Rectal smooth muscle tissue (tissue), 1 donor: ENCODE measurements at regions not wholly inside any gene's neighbourhood (a gene's known extent, or its start where the extent isn't known, plus 50 kb on each side); places are given as distances from the start of the nearest gene placed in this dataset.
"Not testable (repeated sequence)": the region's sequence is repeated elsewhere in the genome, so short reads cannot be mapped to it uniquely, and the experiment has no call there.

Experiments used
- H3K27ac ChIP-seq: one replicate; pipeline ENCODE4 v1.7.0; 2013; ENCODE audit warnings: low read depth, low read length, inconsistent platforms
- H3K27me3 ChIP-seq: one replicate; pipeline ENCODE4 v1.7.0; 2013; ENCODE audit warnings: low read length; ENCODE audit not compliant: control insufficient read depth, insufficient read depth
- H3K36me3 ChIP-seq: one replicate; pipeline ENCODE4 v1.7.0; 2013; ENCODE audit warnings: low read length; ENCODE audit not compliant: control insufficient read depth, insufficient read depth
- H3K4me1 ChIP-seq: one replicate; pipeline ENCODE4 v1.7.0; 2013; ENCODE audit warnings: low read length; ENCODE audit not compliant: control insufficient read depth, insufficient read depth
- H3K4me3 ChIP-seq: one replicate; pipeline ENCODE4 v1.7.0; 2013; ENCODE audit warnings: low read length
- H3K9ac ChIP-seq: one replicate; pipeline ENCODE4 v1.7.0; 2013; ENCODE audit warnings: low read length

GRCh38 chr3:106135451-106136160, 266.8 kb upstream of the CBLB start:
- no peak overlapping the region for H3K27ac ChIP-seq
- H3K9ac ChIP-seq: no peak overlapping the region
- peaks cover 4% of the 10 kb centered on the region for H3K4me1 ChIP-seq
- H3K27me3 ChIP-seq: no peaks in the 10 kb centered on the region
- no peaks in the 10 kb centered on the region for H3K36me3 ChIP-seq
- H3K4me3 ChIP-seq: no peak overlapping the region

DNA sequence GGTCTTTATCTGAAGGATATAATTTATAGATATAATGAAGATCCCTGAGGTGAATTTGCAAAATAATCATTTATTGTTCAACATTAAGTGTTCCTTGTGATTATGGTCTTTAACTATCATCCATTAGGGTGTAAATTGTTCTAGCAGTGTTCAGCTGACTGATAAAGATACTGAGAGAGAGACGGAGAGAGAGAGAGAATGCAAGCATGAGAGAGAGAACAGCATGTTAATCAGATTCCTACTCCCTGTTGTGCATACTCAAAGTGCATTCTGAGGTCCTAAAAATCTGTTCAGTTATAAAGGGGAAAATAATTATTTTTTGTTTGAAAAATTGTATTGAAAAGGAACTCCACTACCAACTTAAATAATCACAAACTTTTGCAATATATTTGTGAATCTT, 271.0 kb upstream of the CBLB start:
- Histone ChIP-seq H3K27ac (no peak overlapping the region), H3K9ac (no peak overlapping the region), H3K36me3 (no peaks in the 10 kb centered on the region), H3K4me3 (no peak overlapping the region), H3K4me1 (no peaks in the 10 kb centered on the region), H3K27me3 (no peaks in the 10 kb centered on the region)

- H3K27me3 ChIP-seq: no peaks in the 10 kb centered on the region
- no peaks in the 10 kb centered on the region for H3K4me1 ChIP-seq
- H3K36me3 ChIP-seq: no peaks in the 10 kb centered on the region
- no peak overlapping the region for H3K27ac ChIP-seq
- no peak overlapping the region for H3K9ac ChIP-seq
- no peak overlapping the region for H3K4me3 ChIP-seq
Observed at GRCh38 chr3:106140431-106140830, 271.6 kb upstream of the CBLB start.

DNA sequence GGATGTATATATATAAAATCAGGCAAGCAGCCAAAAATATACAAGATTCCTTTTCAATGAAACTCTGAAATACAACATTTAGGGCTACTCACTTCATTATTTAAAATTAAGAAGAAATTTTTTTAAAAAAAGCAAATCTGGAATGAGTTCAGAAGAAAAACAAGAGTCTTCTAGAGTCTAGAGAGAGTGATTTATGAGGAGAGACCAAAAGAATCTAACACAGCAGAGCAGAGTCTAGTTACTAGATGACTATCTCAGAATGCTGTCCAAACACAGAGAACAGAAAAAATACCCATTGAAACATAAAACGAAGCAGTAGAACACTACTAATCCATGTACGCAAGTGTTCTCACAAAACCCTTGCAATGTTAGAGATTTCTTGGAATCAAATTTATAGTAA, 275.2 kb upstream of the CBLB start:
- Histone ChIP-seq H3K36me3 (no peaks in the 10 kb centered on the region), H3K4me3 (no peak overlapping the region), H3K9ac (no peak overlapping the region), H3K4me1 (no peaks in the 10 kb centered on the region), H3K27ac (no peak overlapping the region), H3K27me3 (no peaks in the 10 kb centered on the region)

- not testable (repeated sequence) for H3K27ac ChIP-seq, H3K4me1 ChIP-seq, H3K4me3 ChIP-seq, H3K9ac ChIP-seq, H3K27me3 ChIP-seq, H3K36me3 ChIP-seq
Observed at GRCh38 chr3:106148440-106149082, 279.7 kb upstream of the CBLB start.

- H3K27me3 ChIP-seq: no peaks in the 10 kb centered on the region
- no peak overlapping the region for H3K27ac ChIP-seq
- H3K36me3 ChIP-seq: no peaks in the 10 kb centered on the region
- no peak overlapping the region for H3K4me3 ChIP-seq
- H3K4me1 ChIP-seq: no peaks in the 10 kb centered on the region
- no peak overlapping the region for H3K9ac ChIP-seq
Observed at GRCh38 chr3:106157411-106157810, 288.6 kb upstream of the CBLB start.

- no peaks in the 10 kb centered on the region for H3K27me3 ChIP-seq
- H3K4me3 ChIP-seq: no peak overlapping the region
- H3K27ac ChIP-seq: no peak overlapping the region
- H3K9ac ChIP-seq: no peak overlapping the region
- no peaks in the 10 kb centered on the region for H3K36me3 ChIP-seq
- no peaks in the 10 kb centered on the region for H3K4me1 ChIP-seq
Observed at GRCh38 chr3:106160396-106160795, 291.6 kb upstream of the CBLB start.

- Histone ChIP-seq H3K27ac (no peak overlapping the region), H3K4me3 (no peak overlapping the region), H3K36me3 (no peaks in the 10 kb centered on the region), H3K4me1 (no peaks in the 10 kb centered on the region), H3K27me3 (no peaks in the 10 kb centered on the region), H3K9ac (no peak overlapping the region)
Observed at GRCh38 chr3:106161246-106161645, 292.4 kb upstream of the CBLB start.

DNA sequence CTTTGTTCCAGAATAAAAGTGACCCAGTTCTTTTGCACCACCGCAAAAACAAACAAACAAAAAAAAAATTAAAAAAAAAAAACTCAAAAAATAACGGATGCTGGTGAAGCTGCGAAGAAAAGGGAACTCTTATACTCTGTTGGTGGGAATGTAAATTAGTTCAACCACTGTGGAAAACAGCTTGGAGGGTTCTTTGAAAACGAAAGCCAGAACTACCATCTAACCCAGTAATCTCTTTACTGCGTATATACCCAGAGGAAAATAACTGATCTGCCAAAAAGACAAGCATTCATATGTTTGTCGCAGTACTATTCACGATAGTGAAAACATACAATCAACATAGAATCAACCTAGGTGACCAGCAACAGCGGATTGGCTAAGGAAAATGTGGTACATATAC, 298.9 kb upstream of the CBLB start:
- no peak overlapping the region for H3K4me3 ChIP-seq
- H3K36me3 ChIP-seq: no peaks in the 10 kb centered on the region
- no peak overlapping the region for H3K27ac ChIP-seq
- H3K27me3 ChIP-seq: no peaks in the 10 kb centered on the region
- H3K9ac ChIP-seq: no peak overlapping the region
- no peaks in the 10 kb centered on the region for H3K4me1 ChIP-seq

- no peaks in the 10 kb centered on the region for H3K4me1 ChIP-seq
- no peak overlapping the region for H3K4me3 ChIP-seq
- no peak overlapping the region for H3K9ac ChIP-seq
- no peaks in the 10 kb centered on the region for H3K36me3 ChIP-seq
- no peak overlapping the region for H3K27ac ChIP-seq
- H3K27me3 ChIP-seq: no peaks in the 10 kb centered on the region
Observed at GRCh38 chr3:106168962-106169750, 300.3 kb upstream of the CBLB start.

DNA sequence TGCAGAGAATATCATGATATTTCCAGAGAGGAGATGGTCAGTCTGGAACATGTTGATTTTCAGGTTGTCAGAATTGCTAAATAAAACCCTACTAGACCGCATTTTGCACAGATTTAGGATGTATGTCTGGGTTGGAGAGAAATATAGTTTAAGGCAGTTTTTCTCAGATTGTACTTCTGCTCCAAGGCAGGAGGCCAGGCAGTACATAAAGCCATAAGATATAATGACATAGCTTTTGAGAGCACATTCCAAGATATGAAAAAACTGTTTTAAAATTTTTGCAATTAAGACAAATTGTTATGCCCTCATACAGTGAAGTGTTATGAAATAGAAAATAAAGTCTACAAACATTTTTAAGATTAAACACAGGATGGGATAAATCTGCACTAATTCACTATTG, 301.8 kb upstream of the CBLB start:
- Histone ChIP-seq H3K9ac (no peak overlapping the region), H3K4me3 (no peak overlapping the region), H3K27me3 (no peaks in the 10 kb centered on the region), H3K27ac (no peak overlapping the region), H3K36me3 (no peaks in the 10 kb centered on the region), H3K4me1 (no peaks in the 10 kb centered on the region)

DNA sequence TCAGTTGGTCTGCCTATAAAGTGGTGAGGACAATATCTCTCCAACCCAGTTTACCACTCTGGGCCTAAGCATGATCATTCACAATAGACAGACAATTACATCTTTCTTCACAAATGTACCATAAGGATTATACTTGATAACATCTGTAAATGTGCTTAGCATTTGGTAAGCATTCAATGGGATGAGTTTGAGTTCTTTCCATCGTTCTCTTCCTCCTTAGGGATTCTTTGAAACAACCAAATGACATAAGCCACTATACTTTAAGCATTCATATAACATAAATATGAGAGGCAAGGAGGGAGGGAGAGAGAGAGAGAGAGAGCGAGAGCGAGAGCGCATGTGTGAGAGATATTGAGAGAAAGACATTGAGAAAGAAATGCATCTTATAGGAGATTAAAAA, 303.3 kb upstream of the CBLB start:
- no peaks in the 10 kb centered on the region for H3K27me3 ChIP-seq
- H3K9ac ChIP-seq: no peak overlapping the region
- H3K36me3 ChIP-seq: no peaks in the 10 kb centered on the region
- no peak overlapping the region for H3K4me3 ChIP-seq
- H3K27ac ChIP-seq: no peak overlapping the region
- H3K4me1 ChIP-seq: no peaks in the 10 kb centered on the region
